ENCODE measurements at regions not wholly inside any gene's neighbourhood (a gene's known extent, or its start where the extent isn't known, plus 50 kb on each side); places are given as distances from the start of the nearest gene placed in this dataset.

DNA sequence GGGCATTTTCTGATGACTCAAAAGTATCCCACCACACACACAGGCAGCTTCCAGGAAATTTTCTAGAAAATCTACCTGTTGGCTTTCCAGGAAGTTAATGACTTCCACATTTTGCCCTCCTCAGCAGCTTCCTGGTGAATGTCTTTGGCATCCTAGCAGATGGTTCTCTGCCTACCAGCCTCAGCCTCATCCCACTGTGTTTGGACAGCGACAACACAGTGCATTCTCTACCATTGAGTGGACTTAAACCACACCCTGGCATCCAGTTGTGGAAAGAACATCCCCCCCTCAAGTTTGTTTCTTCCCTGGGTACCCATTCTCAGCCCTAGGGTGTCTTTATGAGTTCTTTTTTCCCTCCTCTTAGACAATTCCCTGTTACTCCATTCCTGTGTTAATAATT, 50.8 kb upstream of the GADL1 start:
- DNase-seq (ENCODE audit: low read depth): no peak

DNA sequence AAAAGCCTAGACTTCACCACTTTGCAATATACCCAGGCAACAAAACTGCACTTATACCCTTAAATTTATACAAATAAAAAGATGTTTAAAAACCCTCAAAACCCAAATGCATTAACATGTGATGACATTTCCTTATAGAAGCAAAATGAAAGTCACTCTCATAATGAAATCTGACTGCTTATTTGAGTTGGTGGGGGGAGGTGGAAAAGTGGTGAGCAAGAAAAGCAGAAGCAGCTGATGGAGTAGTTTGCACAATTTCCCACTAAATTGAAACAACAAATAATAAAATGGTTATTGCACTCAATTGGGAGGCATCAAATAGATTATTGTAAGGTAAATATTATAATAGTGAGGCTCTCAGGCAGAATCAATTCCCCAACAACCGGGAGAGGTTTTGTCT, 54.0 kb upstream of the GADL1 start:
- no peak for DNase-seq (ENCODE audit: low read depth)

DNA sequence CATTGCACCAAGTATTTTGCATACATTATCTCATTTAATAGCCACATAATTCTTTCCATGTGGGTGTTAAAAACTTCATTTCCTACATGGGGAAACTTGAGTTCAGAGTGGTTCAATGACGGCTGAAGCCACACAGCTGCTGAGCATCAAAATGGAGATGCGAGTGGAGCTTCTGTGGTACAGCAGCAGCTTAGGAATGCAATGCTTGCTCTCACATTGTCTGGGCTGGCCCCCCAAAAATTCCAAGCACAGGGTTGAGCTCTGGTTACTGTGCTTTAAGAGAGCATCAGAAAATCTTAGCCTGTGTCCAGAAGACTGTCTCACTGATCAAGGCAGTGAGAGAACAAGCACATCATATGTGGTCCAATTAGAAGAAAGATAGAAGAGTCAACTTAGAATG, 57.4 kb upstream of the GADL1 start:
- no peak for DNase-seq (ENCODE audit: low read depth)

DNA sequence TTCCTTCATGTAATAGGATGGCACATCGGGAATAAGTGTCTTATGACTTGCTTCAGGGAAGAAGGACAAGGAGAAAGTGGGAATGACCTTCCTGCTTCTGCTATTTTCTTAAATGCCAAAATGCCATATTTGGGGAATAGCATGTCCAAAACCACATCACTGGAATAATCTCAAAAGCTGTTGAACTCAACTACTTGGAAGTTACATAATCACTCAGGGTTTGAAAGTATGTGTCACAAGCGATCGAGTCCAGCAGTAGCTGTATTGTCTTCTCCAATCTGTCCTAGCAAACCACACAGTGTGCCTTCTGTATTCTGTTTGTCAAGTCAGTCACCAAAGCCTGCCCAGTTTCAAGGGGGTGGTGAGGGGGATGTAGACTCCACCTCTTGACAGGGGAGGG, 58.3 kb upstream of the GADL1 start:
- no peak for DNase-seq (ENCODE audit: low read depth)

DNA sequence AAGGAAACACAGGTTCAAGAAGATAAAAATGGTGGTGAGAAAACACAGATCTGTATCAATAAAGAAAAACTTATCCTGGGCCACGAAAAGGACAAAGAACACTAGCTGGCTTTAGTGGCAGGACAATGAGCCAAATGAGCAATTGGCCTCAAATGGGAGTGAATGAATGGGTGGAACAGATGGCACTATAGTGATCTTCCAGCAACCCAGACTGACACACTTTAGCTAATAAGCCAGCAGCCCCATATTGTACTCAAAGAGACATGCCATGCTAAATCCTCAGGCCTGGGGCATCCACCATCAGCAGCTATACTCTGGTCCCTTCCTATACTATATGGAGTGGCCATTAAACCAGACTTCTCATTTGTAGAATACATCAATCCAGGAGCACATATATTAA, 60.0 kb upstream of the GADL1 start:
- DNase-seq (ENCODE audit: low read depth): no peak

DNA sequence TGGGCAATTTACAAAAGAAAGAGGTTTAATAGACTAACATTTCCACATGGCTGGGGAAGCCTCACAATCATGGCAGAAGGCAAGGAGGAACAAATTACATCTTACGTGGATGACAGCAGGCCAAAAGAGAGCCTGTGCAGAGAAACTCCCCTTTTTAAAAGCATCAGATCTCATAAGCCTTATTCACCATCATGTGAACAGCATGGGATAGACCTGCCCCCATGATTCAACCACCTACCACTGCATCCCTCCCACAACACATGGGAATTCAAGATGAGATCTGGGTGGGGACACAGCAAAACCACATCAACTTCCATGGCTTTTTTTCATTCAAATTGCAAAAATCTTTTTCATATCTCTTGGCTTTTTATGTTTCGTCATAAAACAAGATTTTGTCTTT, 67.6 kb upstream of the GADL1 start:
- DNase-seq (ENCODE audit: low read depth): peak; percentile 19

DNA sequence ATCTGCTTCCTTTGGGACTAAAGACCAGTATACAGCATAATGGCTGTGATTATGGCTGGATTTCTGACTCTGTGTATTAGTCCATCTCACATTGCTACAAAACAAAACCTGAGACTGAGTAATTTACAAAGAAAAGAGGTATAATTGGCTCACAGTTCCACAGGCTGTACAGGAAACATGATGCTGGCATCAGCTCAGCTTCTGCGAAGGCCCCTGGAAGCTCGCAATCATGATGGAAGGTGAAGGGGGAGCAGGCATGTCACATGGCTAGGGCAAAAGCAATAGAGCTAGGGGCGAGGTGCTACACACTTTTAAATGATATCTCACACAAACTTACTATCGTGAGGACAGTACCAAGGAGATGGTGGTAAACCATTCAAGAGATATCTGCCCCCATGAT, 68.0 kb upstream of the GADL1 start:
- DNase-seq (ENCODE audit: low read depth): no peak

DNA sequence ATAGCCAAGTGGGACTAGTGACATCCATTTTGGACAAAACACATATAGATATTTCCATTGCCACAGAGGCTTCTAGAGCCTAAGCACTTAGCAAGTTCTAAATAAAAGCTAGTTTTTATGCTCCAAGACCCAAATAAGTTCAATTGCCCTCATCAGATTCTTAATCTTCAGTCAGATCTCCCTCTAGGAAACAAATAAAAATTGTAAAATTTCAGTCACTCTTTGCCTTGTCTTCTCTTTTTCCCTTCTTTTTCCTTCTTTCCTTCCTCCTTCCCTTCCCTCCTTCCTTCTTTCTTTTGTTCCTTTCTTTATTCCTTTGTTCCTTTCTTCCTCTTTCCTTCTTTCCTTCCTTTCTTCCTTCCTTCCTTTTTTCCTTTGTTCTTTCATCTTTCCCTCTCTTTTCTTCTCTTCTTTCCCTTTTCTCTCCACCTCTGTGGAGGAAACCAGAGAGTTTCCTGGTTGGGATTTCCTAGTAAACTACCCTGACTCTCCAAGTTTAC, 68.8 kb upstream of the GADL1 start:
- DNase-seq (ENCODE audit: low read depth): no peak

DNA sequence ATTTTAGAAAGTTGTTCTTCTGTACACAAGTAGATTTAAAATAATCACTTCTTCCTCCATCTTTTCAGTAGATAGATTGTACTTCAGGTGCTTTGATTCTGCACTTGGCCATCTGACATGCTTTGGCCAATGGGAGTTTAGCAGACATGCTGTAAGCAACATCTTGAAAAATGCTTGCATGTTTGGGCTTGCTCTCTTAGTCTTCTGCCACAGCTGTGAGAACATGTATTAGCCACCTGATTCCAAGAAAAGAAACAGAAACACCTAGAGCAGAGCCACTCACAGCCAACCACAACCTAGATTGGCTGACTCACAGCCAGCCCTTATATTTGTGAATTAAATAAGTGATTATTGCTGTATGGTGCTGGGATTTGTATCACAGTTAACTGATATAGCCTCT, 70.2 kb upstream of the GADL1 start:
- DNase-seq (ENCODE audit: low read depth): no peak

DNA sequence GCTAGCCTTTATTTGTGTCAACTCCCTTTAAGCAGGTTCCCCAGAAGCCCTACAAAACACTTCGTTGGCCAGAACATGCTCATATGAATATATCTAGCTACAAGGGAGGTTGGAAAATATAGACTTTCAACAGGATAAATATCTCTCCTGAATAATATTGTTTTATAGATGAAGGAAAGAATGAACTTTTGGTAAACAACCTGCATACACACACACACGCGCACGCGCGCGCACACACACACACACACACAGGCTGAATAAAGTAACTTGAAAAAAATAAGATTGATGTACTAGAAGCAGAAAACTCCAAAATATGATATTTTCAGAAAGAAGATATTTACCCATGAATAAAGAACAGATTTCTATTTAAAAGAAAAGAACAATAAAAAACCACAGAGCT, 72.4 kb upstream of the GADL1 start:
- DNase-seq (ENCODE audit: low read depth): no peak

DNA sequence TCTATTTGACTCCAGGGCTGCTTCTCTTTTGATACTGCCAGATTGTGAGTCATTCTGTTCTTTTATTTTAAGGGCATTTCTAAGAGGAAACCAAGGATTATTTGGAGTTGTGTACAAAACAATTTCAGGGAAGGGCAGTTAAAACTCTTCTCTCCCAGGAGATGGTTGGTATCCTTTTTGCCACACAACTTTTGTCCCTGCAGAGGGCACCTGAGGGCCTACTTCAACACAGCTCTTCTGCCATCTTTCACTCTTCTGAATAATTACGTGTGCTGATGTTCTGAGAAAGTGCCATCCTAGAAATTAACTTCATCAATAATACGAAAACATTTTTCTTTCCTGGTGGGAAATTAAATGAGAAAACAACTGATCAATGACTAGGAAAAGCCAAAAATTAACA, 75.7 kb upstream of the GADL1 start:
- DNase-seq (ENCODE audit: low read depth): no peak

DNA sequence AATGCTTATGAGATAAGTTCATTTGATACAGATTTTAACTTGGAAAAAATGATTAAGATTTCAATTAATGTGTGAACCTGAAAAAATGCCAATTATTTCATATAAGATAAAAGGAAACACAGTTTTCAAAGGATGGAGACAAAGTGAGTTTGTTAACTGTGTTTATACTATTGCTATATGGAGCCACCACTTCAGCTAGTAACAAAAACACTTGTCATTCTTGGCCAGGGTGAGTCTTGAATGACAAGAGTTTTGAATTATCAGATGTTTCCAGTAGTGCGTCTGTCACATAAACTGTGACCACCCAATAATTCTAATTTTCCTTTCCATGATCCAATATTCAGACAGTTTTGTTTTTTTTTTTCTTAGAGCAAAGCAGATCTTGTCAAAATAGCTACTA, 78.0 kb upstream of the GADL1 start:
- no peak for DNase-seq (ENCODE audit: low read depth)

DNA sequence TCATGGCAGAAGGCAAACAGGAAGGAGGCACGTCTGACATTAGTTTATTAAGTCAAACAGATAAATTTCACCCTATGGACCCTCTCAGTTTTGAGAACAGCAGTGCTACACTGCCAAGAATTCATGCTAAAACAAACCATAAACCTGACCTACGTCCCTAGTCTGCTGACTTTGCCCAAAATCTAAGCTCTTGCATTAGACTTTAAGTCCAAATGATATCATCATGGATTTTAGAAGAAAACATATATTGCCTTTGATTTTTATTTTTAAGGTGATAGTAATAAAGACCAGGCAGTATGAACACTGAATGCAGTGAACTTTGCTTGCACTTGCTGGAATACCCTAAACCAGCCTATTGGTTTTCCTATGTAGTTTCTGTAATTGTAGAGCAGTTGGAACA, 79.6 kb upstream of the GADL1 start:
- no peak for DNase-seq (ENCODE audit: low read depth)

DNA sequence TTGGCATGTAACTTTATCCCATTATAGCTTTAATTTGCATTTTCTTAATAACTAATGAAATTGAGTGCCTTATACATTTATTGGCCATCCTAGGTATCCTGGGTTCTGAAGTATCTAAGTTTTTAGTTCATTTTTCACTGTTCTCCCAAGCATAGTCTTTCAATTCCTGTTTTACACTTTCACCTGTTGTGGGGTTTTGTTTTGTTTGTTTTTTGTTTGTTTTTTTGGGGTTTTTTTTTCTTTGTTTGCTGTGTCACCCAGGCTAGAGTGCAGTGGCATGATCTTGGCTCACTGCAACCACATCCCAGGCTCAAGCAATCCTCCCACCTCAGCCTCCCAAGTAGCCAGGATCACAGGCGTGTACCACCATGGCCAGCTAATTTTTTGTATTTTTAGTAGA, 83.1 kb upstream of the GADL1 start:
- no peak for DNase-seq (ENCODE audit: low read depth)

DNA sequence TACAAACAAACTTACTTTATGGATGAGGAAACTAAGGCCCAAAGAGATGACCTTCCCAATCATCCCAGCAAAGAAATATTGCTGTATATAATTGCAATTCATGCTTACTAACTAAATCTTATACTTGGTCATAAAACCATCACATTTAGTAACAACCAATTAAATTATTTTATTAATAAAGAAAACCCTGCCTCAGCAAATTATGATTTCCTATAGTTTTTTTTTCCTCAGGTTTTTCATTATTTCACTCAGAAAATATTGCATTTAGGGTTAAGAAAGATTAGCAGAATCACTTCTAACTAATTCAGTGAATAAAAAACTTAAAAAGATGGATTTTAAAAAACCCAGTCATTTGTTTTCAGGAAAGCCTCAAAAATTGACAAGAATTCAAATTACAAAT, 86.5 kb upstream of the GADL1 start:
- no peak for DNase-seq (ENCODE audit: low read depth)

DNA sequence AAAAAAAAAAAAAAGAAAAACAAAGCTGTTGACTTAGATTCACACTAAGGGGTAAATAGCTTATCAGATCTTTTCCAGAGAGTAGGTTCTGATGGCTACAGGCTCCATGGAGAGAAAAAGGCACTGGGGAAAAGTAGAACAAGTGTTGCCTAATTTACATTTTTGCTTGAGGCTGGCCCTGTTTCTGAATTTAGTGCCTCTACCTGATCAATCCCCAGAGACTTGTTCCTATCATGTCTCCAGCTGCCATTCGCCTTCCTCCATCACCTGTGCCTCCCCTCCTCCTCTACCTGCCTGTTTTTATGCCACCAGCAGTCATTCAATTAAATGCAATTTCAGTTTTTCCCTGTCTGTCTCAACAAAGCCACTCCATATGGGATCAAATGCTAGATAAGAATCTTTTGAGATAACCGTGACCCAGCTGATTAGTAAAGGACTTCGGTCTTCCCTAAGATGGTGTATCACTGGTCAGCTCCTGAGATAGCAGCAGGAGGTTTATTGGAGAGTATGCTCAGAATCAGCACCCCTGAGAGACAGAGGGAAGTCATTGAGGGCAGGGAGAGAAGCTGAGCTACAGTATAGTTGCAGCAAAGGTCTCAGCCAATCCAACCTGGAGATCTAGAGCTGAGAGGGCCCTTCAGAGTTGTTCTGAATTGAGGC, 88.1 kb upstream of the GADL1 start:
- no peak for DNase-seq (ENCODE audit: low read depth)

DNA sequence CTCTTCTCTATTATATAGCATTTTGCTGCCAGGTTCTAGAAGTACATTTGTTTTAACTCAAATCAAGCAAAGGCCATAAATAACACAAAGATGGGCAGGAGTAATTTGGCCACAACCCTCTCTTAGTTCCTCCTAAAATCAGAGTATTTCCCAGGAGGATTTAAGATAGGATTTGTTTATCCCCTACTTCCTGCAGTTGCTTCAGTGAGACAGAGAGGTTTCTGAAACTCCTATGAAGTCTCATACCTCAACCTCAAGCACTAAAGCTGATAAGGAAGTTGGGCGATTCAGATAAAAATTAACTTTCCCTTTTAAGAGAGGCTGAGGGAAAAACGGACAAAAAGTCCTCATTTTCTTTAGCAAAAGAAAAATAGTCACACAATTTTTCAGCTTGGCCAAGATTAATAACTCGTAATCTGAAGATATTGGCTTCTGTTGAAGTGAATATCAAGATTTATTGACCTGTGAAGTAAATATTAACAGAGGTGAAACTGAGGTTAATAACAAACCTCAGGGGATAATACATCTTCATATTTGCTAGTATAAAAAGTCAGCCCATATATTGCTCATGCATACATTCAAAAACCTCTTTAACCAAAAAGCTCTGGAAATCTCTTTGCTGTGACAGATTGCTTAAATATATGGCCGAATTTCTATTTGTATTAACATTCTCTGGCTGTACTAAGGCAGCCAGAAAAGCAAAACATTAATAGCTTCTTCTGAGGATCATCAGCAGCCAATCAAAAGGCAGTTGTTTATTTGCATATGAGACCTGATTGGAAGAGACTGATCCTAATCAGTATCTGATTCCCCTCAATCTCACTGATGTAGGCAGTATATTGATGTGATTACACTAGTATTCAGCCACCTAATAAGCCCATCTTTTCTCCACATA, 90.6 kb upstream of the GADL1 start:
- DNase-seq (ENCODE audit: low read depth): peak; percentile 52

DNA sequence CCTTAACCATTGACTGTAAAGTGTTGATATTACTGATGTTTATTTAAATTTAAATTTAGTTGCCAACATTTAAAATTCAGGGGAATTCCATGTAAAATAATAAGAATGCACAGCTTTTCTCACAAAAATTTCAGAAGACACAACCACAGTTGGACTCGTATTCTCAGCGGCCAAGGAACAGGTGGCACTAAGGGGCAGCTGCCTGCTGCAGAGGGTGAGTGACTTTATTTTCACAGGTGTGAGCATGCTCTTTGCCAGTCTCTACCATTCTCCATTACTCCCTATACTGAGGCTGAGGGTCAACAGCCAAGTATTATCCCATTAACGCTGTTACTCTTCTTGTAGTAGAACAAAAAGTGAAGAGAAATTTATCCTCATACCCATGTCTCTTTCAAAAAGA, 92.1 kb upstream of the GADL1 start:
- DNase-seq (ENCODE audit: low read depth): no peak

DNA sequence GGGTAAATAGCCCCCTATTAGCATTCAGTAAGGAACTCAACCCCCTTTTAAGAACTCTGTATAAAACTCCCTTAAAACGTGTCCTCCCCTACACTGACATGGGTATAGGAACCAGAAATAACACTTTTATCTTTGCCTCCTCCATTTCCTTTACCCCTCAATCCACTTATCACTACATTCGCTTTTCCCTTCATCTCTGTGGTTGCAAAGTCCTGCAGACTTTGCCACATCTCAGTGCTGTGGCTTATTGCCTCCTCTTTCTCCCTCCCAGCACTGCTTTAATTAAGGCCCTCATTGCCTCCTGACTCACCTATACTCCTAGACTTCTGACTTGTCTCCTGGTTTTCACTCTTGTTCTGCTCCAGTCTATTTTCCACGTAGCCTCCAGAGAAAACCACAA, 94.3 kb upstream of the GADL1 start:
- DNase-seq (ENCODE audit: low read depth): no peak

DNA sequence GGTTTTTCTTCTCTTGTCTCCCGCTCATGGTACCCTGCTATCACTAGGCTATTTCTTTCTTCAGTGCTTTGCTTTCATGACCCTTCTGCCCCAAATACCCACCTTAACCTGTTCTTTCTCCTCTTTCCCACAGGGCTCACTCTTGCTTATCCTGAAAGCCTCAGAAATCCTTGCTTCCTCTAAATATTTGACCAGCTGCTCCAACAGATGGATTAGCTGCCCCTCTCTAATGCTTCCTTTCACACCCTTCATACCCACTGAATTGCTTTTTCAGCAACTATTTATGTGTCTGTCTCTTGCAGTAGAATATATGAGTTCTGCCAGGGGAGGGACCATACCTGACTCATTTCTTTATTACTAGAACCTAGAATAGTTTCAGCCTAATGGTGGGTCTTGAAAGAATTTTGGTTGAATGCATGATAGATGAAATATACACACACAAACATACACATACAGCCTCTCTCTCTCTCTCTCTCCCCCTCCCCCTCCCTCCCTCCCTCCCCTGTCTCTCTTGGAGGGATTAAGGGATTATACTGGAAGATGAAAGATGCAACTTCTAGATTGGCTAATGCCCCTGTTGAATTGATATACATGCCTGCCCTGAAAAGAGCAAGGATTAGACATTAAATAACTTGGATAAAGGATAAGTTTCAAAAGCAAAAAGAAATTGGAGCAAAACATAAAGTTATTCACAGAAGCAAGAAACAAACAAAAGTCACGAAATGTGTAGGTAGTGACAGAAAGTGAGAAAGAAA, 95.0 kb upstream of the GADL1 start:
- peak; percentile 15 for DNase-seq (ENCODE audit: low read depth)

DNA sequence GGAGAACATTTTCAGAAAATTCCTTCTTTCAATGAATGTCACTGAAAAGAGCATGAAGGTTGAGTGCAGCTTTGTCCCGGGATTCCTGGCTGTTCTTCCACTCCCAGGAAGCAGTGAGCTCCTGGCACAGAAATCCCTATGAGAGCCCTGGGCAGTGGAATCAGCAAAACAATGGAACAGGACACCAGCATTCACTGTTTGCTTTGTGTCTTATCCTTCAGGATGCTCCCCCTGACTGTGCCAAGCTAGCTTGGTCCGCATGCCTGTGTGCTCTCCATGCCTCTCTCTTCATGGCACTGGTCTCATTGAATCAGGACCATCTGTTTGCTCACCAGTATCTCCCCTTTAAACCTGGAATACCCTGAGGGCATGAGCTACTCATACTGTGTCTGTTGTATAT, 102.0 kb upstream of the GADL1 start:
- DNase-seq (ENCODE audit: low read depth): no peak

DNA sequence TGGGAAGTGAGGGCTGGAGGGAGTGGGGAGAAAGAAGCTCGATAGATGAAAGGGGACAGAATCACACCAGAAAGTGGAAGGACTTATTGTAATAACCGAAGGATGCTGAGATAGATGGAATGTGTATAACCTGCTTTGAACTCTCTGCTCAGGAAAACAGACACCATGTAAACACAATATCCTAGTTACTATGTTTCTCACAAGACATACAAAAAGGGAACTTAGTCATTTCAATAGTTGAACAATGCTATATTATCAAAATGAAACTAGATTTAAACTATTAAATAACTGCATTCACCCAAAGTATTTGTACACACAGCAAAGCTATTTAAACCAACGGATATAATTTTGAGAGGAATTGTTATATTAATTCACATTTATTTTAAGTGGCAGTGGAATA, 108.3 kb upstream of the GADL1 start:
- no peak for DNase-seq (ENCODE audit: low read depth)

Data from amniotic epithelial cell (primary cell).